HUES64 (cell line): ENCODE measurements at regions not wholly inside any gene's neighbourhood (a gene's known extent, or its start where the extent isn't known, plus 50 kb on each side); places are given as distances from the start of the nearest gene placed in this dataset.

Source experiments
- H3K27ac ChIP-seq: 2 replicates; pipeline ENCODE4 v1.7.0; 2013; ENCODE audit warnings: low read depth, low read length, inconsistent platforms
- H3K27me3 ChIP-seq: 2 replicates; pipeline ENCODE4 v1.6.1; 2013; ENCODE audit warnings: mild to moderate bottlenecking, low read length; ENCODE audit not compliant: insufficient read depth
- H3K36me3 ChIP-seq: 2 replicates; pipeline ENCODE4 v1.6.1; 2013; ENCODE audit warnings: mild to moderate bottlenecking, low read length; ENCODE audit not compliant: insufficient read depth
- H3K4me1 ChIP-seq: 2 replicates; pipeline ENCODE4 v1.6.1; 2013; ENCODE audit warnings: mild to moderate bottlenecking, low read length, moderate library complexity; ENCODE audit not compliant: insufficient read depth
- H3K4me3 ChIP-seq: 2 replicates; pipeline ENCODE4 v1.5.1; 2013; ENCODE audit warnings: mild to moderate bottlenecking, low read length, moderate library complexity
- H3K9ac ChIP-seq: 2 replicates; pipeline ENCODE4 v1.6.1; 2013; ENCODE audit warnings: mild to moderate bottlenecking, low read depth, low read length
- H3K9me3 ChIP-seq: 2 replicates; pipeline ENCODE4 v1.6.1; 2013; ENCODE audit warnings: low read depth, low read length; ENCODE audit not compliant: insufficient read depth
- WGBS: fragments of 150-250, 120-280 bp; methylation state at CpG from one replicate; pipeline ENCODE4 v1.1.7; 2013; ENCODE audit warnings: missing lambda C conversion rate; 5-methylcytosine and 5-hydroxymethylcytosine counted together

GRCh38 chr3:180283251-180283650 is 246.5 kb upstream of the PEX5L start:
- no peak overlapping the region for H3K27ac ChIP-seq
- no peaks in the 10 kb centered on the region for H3K9me3 ChIP-seq
- 93% methylated on average over 3 of the region's 3 CpGs for WGBS
- H3K27me3 ChIP-seq: no peaks in the 10 kb centered on the region
- H3K36me3 ChIP-seq: no peaks in the 10 kb centered on the region
- no peak overlapping the region for H3K9ac ChIP-seq
- H3K4me1 ChIP-seq: no peaks in the 10 kb centered on the region
- no peak overlapping the region for H3K4me3 ChIP-seq

DNA sequence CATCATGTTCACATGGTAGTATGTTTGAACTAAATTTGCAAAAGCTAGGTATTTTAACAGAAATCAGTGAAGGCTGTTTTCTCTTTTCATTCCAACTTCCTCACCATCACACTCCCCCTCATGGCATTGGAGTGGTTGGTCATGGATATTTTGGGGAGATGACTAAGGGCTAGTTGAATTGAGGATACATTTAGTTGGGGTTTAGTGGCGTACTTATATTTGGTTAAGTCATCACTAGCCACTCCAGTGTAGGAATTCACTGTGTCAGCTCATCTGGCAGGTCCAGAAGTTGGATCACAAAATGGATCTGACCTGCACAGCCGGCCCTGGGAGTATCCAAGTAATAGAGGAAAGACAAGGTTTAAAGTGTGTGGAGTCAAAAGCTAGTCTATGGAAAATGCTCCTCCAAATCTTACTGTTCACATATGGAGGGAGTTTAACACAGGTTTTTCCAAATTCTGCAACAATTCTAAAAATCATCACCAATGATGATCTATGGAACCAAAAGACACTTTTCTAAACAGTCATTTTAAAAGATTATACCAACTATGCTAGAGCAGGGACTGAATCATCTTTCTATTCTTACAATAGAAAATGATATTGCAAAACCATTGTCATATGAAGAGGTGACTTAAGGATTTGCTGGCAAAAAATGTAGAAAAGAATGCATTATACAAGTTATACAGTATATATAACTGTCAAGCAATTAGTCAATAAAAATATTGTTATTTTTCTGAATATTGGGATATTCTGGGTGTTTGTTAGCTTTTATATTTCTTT is 247.8 kb upstream of the PEX5L start:
- no peaks in the 10 kb centered on the region for H3K27me3 ChIP-seq
- no peaks in the 10 kb centered on the region for H3K9me3 ChIP-seq
- no peak overlapping the region for H3K9ac ChIP-seq
- no peaks in the 10 kb centered on the region for H3K36me3 ChIP-seq
- 98% methylated on average over 2 of the region's 2 CpGs for WGBS
- H3K4me1 ChIP-seq: no peaks in the 10 kb centered on the region
- no peak overlapping the region for H3K4me3 ChIP-seq
- no peak overlapping the region for H3K27ac ChIP-seq

- Histone ChIP-seq H3K27ac (no peak overlapping the region), H3K27me3 (no peaks in the 10 kb centered on the region), H3K36me3 (no peaks in the 10 kb centered on the region), H3K9ac (no peak overlapping the region), H3K4me3 (no peak overlapping the region), H3K4me1 (no peaks in the 10 kb centered on the region), H3K9me3 (no peaks in the 10 kb centered on the region)
Measured at GRCh38 chr3:180287703-180288102, 251.0 kb upstream of the PEX5L start.

- H3K36me3 ChIP-seq: no peaks in the 10 kb centered on the region
- no peaks in the 10 kb centered on the region for H3K4me1 ChIP-seq
- WGBS: 90% methylated on average over 1 of the region's 2 CpGs
- H3K9ac ChIP-seq: no peak overlapping the region
- no peak overlapping the region for H3K4me3 ChIP-seq
- no peaks in the 10 kb centered on the region for H3K9me3 ChIP-seq
- no peak overlapping the region for H3K27ac ChIP-seq
- no peaks in the 10 kb centered on the region for H3K27me3 ChIP-seq
Measured at GRCh38 chr3:180288816-180289215, 252.1 kb upstream of the PEX5L start.

GRCh38 chr3:180290300-180290699 is 253.6 kb upstream of the PEX5L start:
- Histone ChIP-seq H3K4me1 (no peaks in the 10 kb centered on the region), H3K27ac (no peak overlapping the region), H3K9ac (no peak overlapping the region), H3K27me3 (no peaks in the 10 kb centered on the region), H3K4me3 (no peak overlapping the region), H3K9me3 (no peaks in the 10 kb centered on the region), H3K36me3 (no peaks in the 10 kb centered on the region)

DNA sequence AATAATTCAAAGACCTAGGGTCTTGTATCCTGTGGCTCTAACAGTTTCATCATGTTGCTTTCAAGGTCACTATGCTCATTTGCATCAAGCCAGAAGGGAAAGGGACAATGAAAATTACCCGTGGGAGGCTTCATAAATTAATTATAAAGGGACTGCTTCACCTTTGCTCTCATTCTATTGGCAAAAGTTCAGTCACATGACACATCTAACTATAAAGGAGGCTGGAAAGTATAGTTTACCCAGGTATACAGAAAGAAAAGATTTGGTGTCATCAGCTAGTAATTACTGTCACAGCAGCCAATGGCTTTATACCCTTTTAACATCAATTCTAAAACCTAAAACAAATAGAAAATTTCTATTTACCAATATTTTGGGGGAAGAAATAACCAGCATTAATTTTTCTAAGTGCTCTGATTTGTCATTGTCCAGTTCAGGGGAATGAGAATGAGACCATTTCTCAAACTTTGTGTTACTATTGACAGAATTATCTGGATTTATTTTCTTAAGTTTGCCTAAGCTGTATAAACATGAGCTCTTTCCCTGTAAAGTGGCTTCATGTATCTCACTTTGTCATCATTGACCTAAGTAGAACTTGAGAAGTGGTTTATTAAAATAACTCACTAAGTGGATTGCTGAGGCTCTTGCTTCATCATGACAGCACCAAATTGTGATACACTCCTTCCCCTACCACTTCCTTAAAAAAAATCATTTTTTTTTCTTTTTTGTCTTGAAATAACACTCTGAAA is 257.7 kb upstream of the PEX5L start:
- Histone ChIP-seq H3K4me1 (no peaks in the 10 kb centered on the region), H3K36me3 (no peaks in the 10 kb centered on the region), H3K9me3 (no peaks in the 10 kb centered on the region), H3K27ac (no peak overlapping the region), H3K27me3 (no peaks in the 10 kb centered on the region), H3K4me3 (no peak overlapping the region), H3K9ac (no peak overlapping the region)
- WGBS: 100% methylated on average over 1 of the region's 1 CpG

DNA sequence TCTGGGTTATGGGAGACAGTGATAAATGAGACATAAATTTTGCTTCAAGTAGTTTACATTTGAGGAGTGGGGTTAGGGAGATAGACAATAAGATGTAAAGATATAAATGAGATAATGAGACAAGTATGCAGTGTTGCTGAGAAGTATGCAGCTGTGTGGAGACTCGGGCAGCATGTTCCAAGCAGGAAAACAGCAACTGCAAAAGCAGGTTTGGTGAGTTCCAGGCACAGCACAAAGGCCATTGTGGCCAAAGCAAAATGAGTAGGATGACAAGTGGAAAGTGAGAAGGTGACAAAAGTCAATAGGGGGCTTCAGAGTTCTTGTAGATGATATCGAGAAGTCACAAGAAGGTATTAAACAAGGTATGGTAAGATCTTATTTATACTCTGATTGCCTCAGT is 259.1 kb upstream of the PEX5L start:
- no peaks in the 10 kb centered on the region for H3K9me3 ChIP-seq
- no peaks in the 10 kb centered on the region for H3K4me1 ChIP-seq
- 94% methylated on average over 2 of the region's 2 CpGs for WGBS
- H3K36me3 ChIP-seq: no peaks in the 10 kb centered on the region
- H3K4me3 ChIP-seq: no peak overlapping the region
- no peak overlapping the region for H3K9ac ChIP-seq
- H3K27me3 ChIP-seq: no peaks in the 10 kb centered on the region
- no peak overlapping the region for H3K27ac ChIP-seq

DNA sequence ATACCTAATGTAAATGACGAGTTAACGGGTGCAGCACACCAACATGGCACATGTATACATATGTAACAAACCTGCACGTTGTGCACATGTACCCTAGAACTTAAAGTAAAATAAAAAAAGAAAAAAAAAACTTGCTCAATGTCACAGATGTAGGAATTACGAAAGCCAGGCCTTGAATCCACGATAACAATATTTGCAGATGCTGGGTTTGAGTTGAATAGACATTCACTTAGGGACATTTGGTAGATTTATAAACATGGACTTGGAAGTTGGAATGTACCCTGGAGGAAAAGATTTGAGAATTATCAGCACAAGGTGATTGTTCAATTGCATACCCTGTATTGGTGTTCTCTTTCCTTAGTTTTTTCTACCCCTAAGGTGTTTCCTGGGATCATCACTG is 260.2 kb upstream of the PEX5L start:
- no peaks in the 10 kb centered on the region for H3K36me3 ChIP-seq
- H3K27ac ChIP-seq: no peak overlapping the region
- H3K4me1 ChIP-seq: no peaks in the 10 kb centered on the region
- H3K9ac ChIP-seq: no peak overlapping the region
- H3K4me3 ChIP-seq: no peak overlapping the region
- 99% methylated on average over 2 of the region's 5 CpGs for WGBS
- no peaks in the 10 kb centered on the region for H3K27me3 ChIP-seq
- no peaks in the 10 kb centered on the region for H3K9me3 ChIP-seq

DNA sequence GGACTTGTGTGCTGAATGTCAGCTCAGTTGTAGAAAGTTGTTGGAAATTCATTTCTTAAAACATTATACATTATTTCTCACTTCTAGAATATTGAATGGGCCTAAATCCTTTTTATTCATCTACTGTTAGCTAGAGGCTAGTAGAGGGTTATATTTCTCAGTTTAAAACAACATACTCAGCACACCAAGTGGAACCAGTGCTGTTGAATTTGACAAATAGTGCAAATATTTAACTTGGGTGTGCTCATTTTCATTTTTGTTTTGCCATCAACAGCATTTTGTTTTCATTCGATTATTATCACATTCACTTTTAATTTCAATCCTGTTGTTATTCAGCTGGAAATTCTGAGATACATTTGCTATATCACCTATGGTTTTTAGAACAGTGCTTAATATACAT is 269.4 kb upstream of the PEX5L start:
- no peaks in the 10 kb centered on the region for H3K9me3 ChIP-seq
- no peaks in the 10 kb centered on the region for H3K27me3 ChIP-seq
- no peaks in the 10 kb centered on the region for H3K36me3 ChIP-seq
- no peak overlapping the region for H3K9ac ChIP-seq
- 89% methylated on average over 1 of the region's 1 CpG for WGBS
- H3K4me1 ChIP-seq: no peaks in the 10 kb centered on the region
- H3K4me3 ChIP-seq: no peak overlapping the region
- no peak overlapping the region for H3K27ac ChIP-seq

DNA sequence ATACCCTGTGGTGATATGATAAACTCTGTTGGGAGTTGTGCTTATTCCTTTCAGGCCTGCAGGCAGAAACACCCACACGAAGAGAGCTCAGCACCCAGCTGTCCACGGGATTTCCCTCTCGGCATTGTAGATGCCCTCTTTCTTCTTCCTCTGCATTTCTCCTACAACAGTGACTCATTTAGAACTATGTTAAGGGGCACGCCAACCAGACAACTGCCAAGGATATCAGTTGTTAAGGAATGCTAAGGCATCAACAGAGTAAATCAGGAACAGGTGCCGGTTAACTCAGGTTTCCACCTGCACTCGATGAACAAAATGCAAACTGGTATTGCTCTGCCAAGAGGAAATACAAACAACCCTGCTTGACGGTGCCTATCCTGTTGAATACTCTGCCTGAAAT is 270.0 kb upstream of the PEX5L start:
- Histone ChIP-seq H3K36me3 (no peaks in the 10 kb centered on the region), H3K9ac (no peak overlapping the region), H3K4me1 (no peaks in the 10 kb centered on the region), H3K9me3 (no peaks in the 10 kb centered on the region), H3K27ac (no peak overlapping the region), H3K4me3 (no peak overlapping the region), H3K27me3 (no peaks in the 10 kb centered on the region)
- 80% methylated on average over 7 of the region's 7 CpGs for WGBS

GRCh38 chr3:180311242-180311641 is 274.5 kb upstream of the PEX5L start:
- Histone ChIP-seq H3K27ac (no peak overlapping the region), H3K36me3 (no peaks in the 10 kb centered on the region), H3K27me3 (no peaks in the 10 kb centered on the region), H3K4me3 (no peak overlapping the region), H3K4me1 (no peaks in the 10 kb centered on the region), H3K9ac (no peak overlapping the region), H3K9me3 (no peaks in the 10 kb centered on the region)
- WGBS: 100% methylated on average over 1 of the region's 1 CpG
